HUES6 (cell line): ENCODE measurements at regions not wholly inside any gene's neighbourhood (a gene's known extent, or its start where the extent isn't known, plus 50 kb on each side); places are given as distances from the start of the nearest gene placed in this dataset.

Experiments used
- H3K27ac ChIP-seq: 2 replicates; pipeline ENCODE4 v1.7.0; 2013; ENCODE audit warnings: low read depth, mild to moderate bottlenecking, low read length, inconsistent platforms
- H3K27me3 ChIP-seq: 2 replicates; pipeline ENCODE4 v1.6.1; 2013; ENCODE audit warnings: low read length; ENCODE audit not compliant: control insufficient read depth, insufficient read depth
- H3K36me3 ChIP-seq: 2 replicates; pipeline ENCODE4 v1.6.1; 2013; ENCODE audit warnings: low read length; ENCODE audit not compliant: control insufficient read depth, insufficient read depth
- H3K4me1 ChIP-seq: 2 replicates; pipeline ENCODE4 v1.6.1; 2013; ENCODE audit warnings: low read length; ENCODE audit not compliant: control insufficient read depth, insufficient read depth
- H3K4me3 ChIP-seq: 2 replicates; pipeline ENCODE4 v1.5.1; 2013; ENCODE audit warnings: low read depth, low read length
- H3K9ac ChIP-seq: one replicate; pipeline ENCODE4 v1.6.1; 2013; ENCODE audit warnings: mild to moderate bottlenecking, low read length
- H3K9me3 ChIP-seq: 2 replicates; pipeline ENCODE4 v1.6.1; 2013; ENCODE audit warnings: low read depth, low read length; ENCODE audit not compliant: control insufficient read depth, insufficient read depth

GRCh38 chr12:127363392-127363791 lies 903.6 kb upstream of the TMEM132C start:
- H3K9me3 ChIP-seq, result no peaks in the 10 kb centered on the region
- H3K27me3 ChIP-seq, result no peaks in the 10 kb centered on the region
- H3K9ac ChIP-seq, result no peak overlapping the region
- H3K4me1 ChIP-seq, result no peaks in the 10 kb centered on the region
- H3K4me3 ChIP-seq, result no peak overlapping the region
- H3K36me3 ChIP-seq, result no peaks in the 10 kb centered on the region
- no peak overlapping the region for H3K27ac ChIP-seq

GRCh38 chr12:127373559-127373958 lies 893.4 kb upstream of the TMEM132C start:
- H3K9ac ChIP-seq, result no peak overlapping the region
- H3K4me3 ChIP-seq, result no peak overlapping the region
- no peaks in the 10 kb centered on the region for H3K9me3 ChIP-seq
- H3K27me3 ChIP-seq, result no peaks in the 10 kb centered on the region
- H3K4me1 ChIP-seq, result no peaks in the 10 kb centered on the region
- H3K36me3 ChIP-seq, result no peaks in the 10 kb centered on the region
- no peak overlapping the region for H3K27ac ChIP-seq

GRCh38 chr12:127374447-127374846 lies 892.5 kb upstream of the TMEM132C start:
- H3K9ac ChIP-seq, result no peak overlapping the region
- H3K27ac ChIP-seq, result no peak overlapping the region
- H3K36me3 ChIP-seq, result no peaks in the 10 kb centered on the region
- H3K4me1 ChIP-seq, result no peaks in the 10 kb centered on the region
- H3K4me3 ChIP-seq, result no peak overlapping the region
- no peaks in the 10 kb centered on the region for H3K27me3 ChIP-seq
- no peaks in the 10 kb centered on the region for H3K9me3 ChIP-seq

GRCh38 chr12:127381043-127381668 lies 885.8 kb upstream of the TMEM132C start:
- no peaks in the 10 kb centered on the region for H3K9me3 ChIP-seq
- peaks cover 3% of the 10 kb centered on the region for H3K27me3 ChIP-seq
- no peaks in the 10 kb centered on the region for H3K4me1 ChIP-seq
- H3K36me3 ChIP-seq, result no peaks in the 10 kb centered on the region
- no peak overlapping the region for H3K9ac ChIP-seq
- peak overlapping the region; percentile 28 for H3K4me3 ChIP-seq
- H3K27ac ChIP-seq, result no peak overlapping the region

GRCh38 chr12:127381681-127382080 lies 885.3 kb upstream of the TMEM132C start:
- Histone ChIP-seq H3K9ac (no peak overlapping the region), H3K4me3 (no peak overlapping the region), H3K9me3 (no peaks in the 10 kb centered on the region), H3K27ac (no peak overlapping the region), H3K27me3 (peaks cover 3% of the 10 kb centered on the region), H3K4me1 (no peaks in the 10 kb centered on the region), H3K36me3 (no peaks in the 10 kb centered on the region)

GRCh38 chr12:127383281-127383680 lies 883.7 kb upstream of the TMEM132C start:
- no peak overlapping the region for H3K27ac ChIP-seq
- H3K9me3 ChIP-seq, result no peaks in the 10 kb centered on the region
- no peaks in the 10 kb centered on the region for H3K4me1 ChIP-seq
- peaks cover 3% of the 10 kb centered on the region for H3K27me3 ChIP-seq
- no peaks in the 10 kb centered on the region for H3K36me3 ChIP-seq
- H3K4me3 ChIP-seq, result no peak overlapping the region
- no peak overlapping the region for H3K9ac ChIP-seq

- Histone ChIP-seq H3K4me1 (no peaks in the 10 kb centered on the region), H3K36me3 (no peaks in the 10 kb centered on the region), H3K9ac (no peak overlapping the region), H3K27ac (no peak overlapping the region), H3K27me3 (peaks cover 3% of the 10 kb centered on the region; the same call in 1 of the 2 replicates), H3K9me3 (no peaks in the 10 kb centered on the region), H3K4me3 (no peak overlapping the region)
These were observed 880.2 kb upstream of the TMEM132C start for GRCh38 chr12:127386723-127387122.

- no peaks in the 10 kb centered on the region for H3K4me1 ChIP-seq
- H3K27ac ChIP-seq, result no peak overlapping the region
- H3K27me3 ChIP-seq, result no peaks in the 10 kb centered on the region
- H3K9ac ChIP-seq, result no peak overlapping the region
- no peaks in the 10 kb centered on the region for H3K36me3 ChIP-seq
- no peak overlapping the region for H3K4me3 ChIP-seq
- H3K9me3 ChIP-seq, result no peaks in the 10 kb centered on the region
These were observed 878.0 kb upstream of the TMEM132C start for GRCh38 chr12:127388985-127389384.

GRCh38 chr12:127389923-127390322 lies 877.0 kb upstream of the TMEM132C start:
- Histone ChIP-seq H3K4me1 (no peaks in the 10 kb centered on the region), H3K9ac (no peak overlapping the region), H3K27me3 (no peaks in the 10 kb centered on the region), H3K4me3 (no peak overlapping the region), H3K36me3 (no peaks in the 10 kb centered on the region), H3K9me3 (no peaks in the 10 kb centered on the region), H3K27ac (no peak overlapping the region)

- no peak overlapping the region for H3K4me3 ChIP-seq
- no peak overlapping the region for H3K27ac ChIP-seq
- H3K36me3 ChIP-seq, result no peaks in the 10 kb centered on the region
- no peak overlapping the region for H3K9ac ChIP-seq
- H3K9me3 ChIP-seq, result no peaks in the 10 kb centered on the region
- H3K27me3 ChIP-seq, result no peaks in the 10 kb centered on the region
- H3K4me1 ChIP-seq, result 0 out of 2 replicates have a peak, but pooled peaks cover 5% of the 10 kb centered on the region
These were observed 873.5 kb upstream of the TMEM132C start for GRCh38 chr12:127393465-127393864.

- H3K4me3 ChIP-seq, result no peak overlapping the region
- no peak overlapping the region for H3K9ac ChIP-seq
- H3K27me3 ChIP-seq, result no peaks in the 10 kb centered on the region
- H3K4me1 ChIP-seq, result 0 out of 2 replicates have a peak, but pooled peaks cover 5% of the 10 kb centered on the region
- no peak overlapping the region for H3K27ac ChIP-seq
- H3K9me3 ChIP-seq, result no peaks in the 10 kb centered on the region
- H3K36me3 ChIP-seq, result no peaks in the 10 kb centered on the region
These were observed 873.1 kb upstream of the TMEM132C start for GRCh38 chr12:127393896-127394295.
